CD4-positive, alpha-beta T cell (primary cell): ENCODE measurements at regions not wholly inside any gene's neighbourhood (a gene's known extent, or its start where the extent isn't known, plus 50 kb on each side); places are given as distances from the start of the nearest gene placed in this dataset.

Experiments used
- ATAC-seq: fragments of 200-7000 bp; cut with Tn5 transposase; one replicate; pipeline ENCODE4 v1.10.0; 2022; ENCODE audit warnings: mild to moderate bottlenecking; ENCODE audit not compliant: poor library complexity
- CTCF ChIA-PET: fragments of 350-600 bp; sonication (Branson Sonifier 250); formaldehyde crosslinking; loops from one replicate; lab custom pipeline; 2021; ENCODE audit warnings: antibody characterized with exemption, inconsistent platforms; lab: Charles Lee
- POLR2A ChIA-PET: fragments of 350-600 bp; sonication (Branson Sonifier 250); formaldehyde crosslinking; loops from one replicate; lab custom pipeline; 2021; ENCODE audit warnings: antibody characterized with exemption, inconsistent platforms; lab: Charles Lee
- DNase-seq, 14 experiments: peaks; one replicate each; pipeline ENCODE4 v3.0.0-alpha.2; 2013 to 2020; ENCODE audit warnings: mixed read lengths in 2 of 14
- H3K27ac ChIP-seq, 2 donors: one replicate each; pipeline versions ENCODE4 v1.5.1 to v1.7.0; 2013; ENCODE audit warnings: low read length in 2 of 2, low read depth in 1 of 2, mild to moderate bottlenecking in 1 of 2
- H3K27me3 ChIP-seq, 2 experiments: 1 replicate in 1 of 2; 2 replicates in 1 of 2; pipeline versions ENCODE4 v1.6.1 to v1.7.0; 2013; ENCODE audit warnings: low read length in 2 of 2, control low read depth in 1 of 2, mild to moderate bottlenecking in 1 of 2, moderate library complexity in 1 of 2; ENCODE audit not compliant: insufficient read depth in 2 of 2, control insufficient read depth in 1 of 2
- H3K36me3 ChIP-seq: one replicate; pipeline ENCODE4 v1.6.1; 2013; ENCODE audit warnings: low read length, control low read depth; ENCODE audit not compliant: insufficient read depth
- H3K4me1 ChIP-seq: one replicate; pipeline ENCODE4 v1.6.1; 2013; ENCODE audit warnings: low read length, control low read depth; ENCODE audit not compliant: insufficient read depth
- H3K4me3 ChIP-seq: one replicate; pipeline ENCODE4 v1.5.1; 2013; ENCODE audit warnings: mild to moderate bottlenecking, low read length, moderate library complexity
- H3K9me3 ChIP-seq, 2 experiments: 1 replicate in 1 of 2; 2 replicates in 1 of 2; pipeline versions ENCODE4 v1.6.1 to v1.7.0; 2013; ENCODE audit warnings: low read length in 2 of 2, mild to moderate bottlenecking in 2 of 2, control low read depth in 1 of 2, moderate library complexity in 1 of 2; ENCODE audit not compliant: control insufficient read depth in 1 of 2, insufficient read depth in 1 of 2
- H3K27ac Mint-ChIP-seq: one replicate; pipeline ENCODE4 v1.8.0; 2020; ENCODE audit warnings: mixed read lengths
- H3K27me3 Mint-ChIP-seq: one replicate; pipeline ENCODE4 v1.8.0; 2021; ENCODE audit warnings: mixed read lengths
- H3K36me3 Mint-ChIP-seq: one replicate; pipeline ENCODE4 v1.8.0; 2021; ENCODE audit warnings: low read depth, mixed read lengths
- H3K4me1 Mint-ChIP-seq: one replicate; pipeline ENCODE4 v1.8.0; 2021; ENCODE audit warnings: low read depth, mixed read lengths
- H3K4me3 Mint-ChIP-seq: one replicate; pipeline ENCODE4 v1.8.0; 2020; ENCODE audit warnings: mild to moderate bottlenecking, mixed read lengths
- H3K9me3 Mint-ChIP-seq: one replicate; pipeline ENCODE4 v1.8.0; 2020; ENCODE audit warnings: mixed read lengths
- CTCF ChIP-seq: fragments of 200-600 bp; IDR thresholded peaks from one replicate; pipeline ENCODE4 v1.8.0; 2022; ENCODE audit warnings: antibody characterized with exemption, mild to moderate bottlenecking
- intact Hi-C, 2 experiments: fragments of 100-400 bp; cut with DNase I in 1 of 2; cut with micrococcal nuclease in 1 of 2; formaldehyde crosslinking; loops; one replicate each; pipeline versions ENCODE4 v1.15.1 to v1.9.0; 2023 to 2025; cut with DNase I, micrococcal nuclease

GRCh38 chr7:35747611-35748010 is 52.7 kb upstream of the HERPUD2 start:
- ChIA-PET CTCF (no interaction called here), POLR2A (interaction anchor here (0.6 kb wide), 1 partner anchor 78 kb away, joined by 4 read pairs; no protein-coding TSS in a partner anchor)
- no peak for TF ChIP-seq CTCF
- Histone ChIP-seq H3K4me1 (no peaks in the 10 kb centered on the region), H3K4me3 (no peak overlapping the region), H3K9me3 (no peaks in the 10 kb centered on the region), H3K27me3 (no peaks in the 10 kb centered on the region), H3K36me3 (no peaks in the 10 kb centered on the region), H3K27ac (no peak overlapping the region)
- H3K4me3 Mint-ChIP-seq, result no peak overlapping the region
- DNase-seq (no peak), ATAC-seq (no peak)
- no peaks in the 10 kb centered on the region for H3K27me3 Mint-ChIP-seq
- no peaks in the 10 kb centered on the region for H3K4me1 Mint-ChIP-seq
- H3K27ac Mint-ChIP-seq, result no peak overlapping the region
- H3K9me3 Mint-ChIP-seq, result no peaks in the 10 kb centered on the region
- intact Hi-C loops, result no loop called here
- no peaks in the 10 kb centered on the region for H3K36me3 Mint-ChIP-seq

DNA sequence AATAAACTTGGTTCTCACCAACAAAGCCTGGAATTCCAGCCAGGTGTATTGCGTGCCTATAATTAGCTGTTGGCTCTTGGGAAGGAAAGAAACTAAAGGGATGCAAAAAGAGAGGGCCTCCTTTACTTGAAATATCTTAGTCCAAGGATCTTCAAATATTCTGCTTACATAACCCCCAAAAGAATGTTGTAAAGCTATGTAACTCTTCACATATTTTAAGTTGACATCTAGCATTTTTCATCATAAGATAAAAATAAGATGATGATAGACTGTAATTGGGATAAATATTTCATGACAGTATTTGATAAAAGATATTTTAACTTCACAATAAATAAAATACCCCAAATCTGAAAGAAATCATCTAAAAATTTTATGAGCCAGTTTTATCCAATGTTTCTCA is 52.5 kb upstream of the SEPTIN7 start:
- no peak overlapping the region for H3K27ac ChIP-seq
- no peaks in the 10 kb centered on the region for H3K9me3 ChIP-seq
- no peaks in the 10 kb centered on the region for H3K27me3 ChIP-seq
- no peaks in the 10 kb centered on the region for H3K4me1 ChIP-seq
- Mint-ChIP-seq H3K36me3 (no peaks in the 10 kb centered on the region), H3K27me3 (no peaks in the 10 kb centered on the region), H3K9me3 (no peaks in the 10 kb centered on the region), H3K4me3 (no peak overlapping the region), H3K27ac (no peak overlapping the region), H3K4me1 (no peaks in the 10 kb centered on the region)
- no peak overlapping the region for H3K4me3 ChIP-seq
- H3K36me3 ChIP-seq, result no peaks in the 10 kb centered on the region
- TF ChIP-seq CTCF, result no peak
- intact Hi-C loops, result no loop called here
- ChIA-PET POLR2A (interaction anchor here (0.6 kb wide), 1 partner anchor 408 kb away, joined by 3 read pairs; no protein-coding TSS in a partner anchor), CTCF (no interaction called here)
- no peak for DNase-seq
- ATAC-seq, result no peak

- Histone ChIP-seq H3K27me3 (no peaks in the 10 kb centered on the region), H3K9me3 (no peaks in the 10 kb centered on the region), H3K27ac (no peak overlapping the region), H3K4me3 (no peak overlapping the region), H3K4me1 (no peaks in the 10 kb centered on the region), H3K36me3 (no peaks in the 10 kb centered on the region)
- Mint-ChIP-seq H3K36me3 (no peaks in the 10 kb centered on the region), H3K27me3 (no peaks in the 10 kb centered on the region), H3K4me1 (no peaks in the 10 kb centered on the region), H3K9me3 (no peaks in the 10 kb centered on the region), H3K4me3 (no peak overlapping the region), H3K27ac (no peak overlapping the region)
- intact Hi-C loops, result no loop called here
- ChIA-PET POLR2A (no interaction called here), CTCF (no interaction called here)
- no peak for TF ChIP-seq CTCF
- ATAC-seq (no peak), DNase-seq (no peak)
Measured at GRCh38 chr7:35749556-35749955, 51.3 kb upstream of the SEPTIN7 start.
